ENCODE measurements at regions not wholly inside any gene's neighbourhood (a gene's known extent, or its start where the extent isn't known, plus 50 kb on each side); places are given as distances from the start of the nearest gene placed in this dataset.

GRCh38 chr5:82855893-82856550, 221.2 kb downstream of the TMEM167A start:
- TF ChIP-seq CTCF (IDR thresholded peaks at IDR 0.05 in 8 of 11, conservative IDR thresholded peaks at IDR 0.05 in 3 of 11) (no peak), POLR2A (IDR thresholded peaks at IDR 0.05) (no peak)
